ENCODE measurements at regions not wholly inside any gene's neighbourhood (a gene's known extent, or its start where the extent isn't known, plus 50 kb on each side); places are given as distances from the start of the nearest gene placed in this dataset.
A peak's percentile ranks its signal among the peaks of the same experiment; 100 is the strongest.

GRCh38 chr18:76252880-76253279 lies 242.2 kb downstream of the ZNF516 start:
- peak; percentile 81 for DNase-seq

DNA sequence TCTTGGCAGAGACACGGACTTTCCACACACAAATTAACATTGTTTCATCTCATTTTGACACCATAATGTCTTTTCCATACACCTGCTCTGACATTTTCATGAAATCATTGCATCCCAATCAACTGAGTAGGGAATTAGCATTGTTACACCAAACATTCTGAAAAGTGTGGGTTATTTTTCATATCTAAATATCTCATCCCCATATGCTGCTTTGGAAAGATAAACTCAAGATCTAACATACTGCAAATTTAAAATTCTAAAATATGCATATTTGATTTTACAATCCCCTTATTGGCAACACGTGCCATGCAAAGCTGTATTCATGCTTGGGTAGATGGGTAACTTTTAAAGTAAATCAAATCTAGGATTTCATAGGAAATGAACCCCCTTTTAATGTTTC lies 242.9 kb downstream of the ZNF516 start:
- DNase-seq, result no peak

GRCh38 chr18:76251691-76252090 lies 243.4 kb downstream of the ZNF516 start:
- no peak for DNase-seq

DNA sequence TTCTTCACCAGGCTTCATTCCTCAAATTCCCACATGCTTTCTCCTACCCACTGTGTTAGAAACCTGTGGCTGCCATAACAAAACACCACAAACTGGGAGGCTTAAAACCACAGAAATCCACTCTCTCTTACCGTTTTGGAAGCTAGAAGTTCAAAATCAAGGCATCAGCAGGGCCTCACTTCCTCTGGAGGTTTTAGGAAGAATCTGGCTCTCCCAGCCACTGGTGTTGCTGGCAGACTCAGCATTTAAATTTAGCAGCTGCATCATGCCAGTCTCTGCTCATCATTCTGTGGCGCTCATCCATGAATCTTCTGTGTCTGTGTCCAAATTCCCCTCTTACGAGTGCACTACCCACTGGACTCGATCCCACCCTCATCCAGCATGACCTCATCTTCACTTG lies 248.5 kb downstream of the ZNF516 start:
- no peak for DNase-seq

DNA sequence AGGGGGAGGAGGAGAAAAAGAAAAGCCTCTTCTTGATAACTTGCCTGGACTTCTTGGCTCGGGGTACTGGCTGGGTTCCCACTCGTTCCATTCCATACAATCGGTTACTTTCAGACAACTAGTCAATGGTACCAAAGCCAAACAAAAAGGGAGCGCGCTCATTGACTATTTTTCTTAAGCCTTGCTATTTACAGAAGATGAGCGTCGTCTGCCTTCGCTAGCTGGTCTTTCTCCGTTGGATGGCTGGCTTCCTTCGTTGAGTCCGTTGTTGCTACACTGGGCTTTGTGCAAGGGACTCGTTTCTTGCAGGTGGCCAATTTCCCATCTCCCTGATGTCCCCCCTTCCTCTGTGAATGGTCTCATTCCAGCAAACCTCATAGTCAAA lies 260.4 kb downstream of the ZNF516 start:
- DNase-seq, result no peak

- DNase-seq, result no peak
Observed at GRCh38 chr18:76233876-76234675, 261.0 kb downstream of the ZNF516 start.

DNA sequence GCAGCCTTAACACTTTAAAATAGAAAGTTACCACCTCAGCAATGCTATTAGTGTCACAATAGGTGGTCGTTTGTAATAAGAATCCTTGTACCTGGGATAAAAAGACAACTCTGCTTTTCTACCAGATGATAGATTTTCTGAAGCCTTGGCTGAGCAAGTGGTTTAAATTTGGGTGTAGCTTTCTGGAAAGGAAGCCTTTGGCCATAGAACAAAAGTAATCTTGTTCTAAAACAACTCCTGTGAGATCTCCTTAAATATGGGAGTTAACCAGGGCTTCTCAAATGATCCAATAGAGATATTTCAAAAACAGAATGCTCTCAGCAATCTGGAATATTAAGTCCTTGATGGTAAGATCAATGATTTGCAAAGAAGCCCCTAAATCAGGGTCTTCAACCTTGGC lies 261.6 kb downstream of the ZNF516 start:
- no peak for DNase-seq

DNA sequence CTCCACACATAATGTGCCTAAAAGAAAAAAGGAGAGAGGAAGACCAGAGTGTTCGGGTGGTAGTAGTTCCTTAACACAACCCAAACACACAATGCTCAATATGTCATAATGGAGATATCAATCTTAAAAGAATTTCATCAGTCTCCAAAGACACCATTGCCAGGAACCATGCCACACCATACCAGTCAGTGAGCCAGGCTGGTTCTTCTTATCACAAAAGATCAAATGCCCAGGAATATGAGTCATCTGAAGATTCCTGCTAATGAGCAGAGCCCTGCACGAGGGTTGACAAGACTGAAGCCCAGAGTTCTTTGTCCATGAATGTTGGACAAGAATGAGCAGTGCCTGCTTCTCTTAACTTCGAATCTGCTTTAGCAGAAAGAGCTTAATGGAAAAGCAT lies 262.3 kb downstream of the ZNF516 start:
- no peak for DNase-seq

DNA sequence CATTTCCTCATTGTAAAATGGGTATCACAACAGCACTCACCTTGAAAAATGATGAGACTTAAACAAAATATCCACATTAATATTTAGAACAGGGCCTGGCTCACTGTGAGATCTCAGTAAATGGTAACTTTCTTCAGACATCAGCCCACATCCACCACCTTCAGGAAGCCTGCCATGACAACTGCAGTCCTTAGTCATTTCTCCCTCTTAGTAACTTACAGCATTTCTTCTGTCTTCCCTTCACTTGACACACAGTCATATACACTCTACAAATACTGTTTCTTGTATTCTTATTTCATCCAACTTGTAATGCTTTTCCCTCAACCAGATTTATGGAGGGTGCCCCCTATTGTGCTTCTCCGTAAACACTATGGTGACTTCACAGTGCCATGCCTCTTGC lies 263.0 kb downstream of the ZNF516 start:
- DNase-seq, result no peak

GRCh38 chr18:76231402-76231801 lies 263.6 kb downstream of the ZNF516 start:
- DNase-seq, result no peak

- no peak for DNase-seq
Observed at GRCh38 chr18:76230791-76231190, 264.3 kb downstream of the ZNF516 start.

DNA sequence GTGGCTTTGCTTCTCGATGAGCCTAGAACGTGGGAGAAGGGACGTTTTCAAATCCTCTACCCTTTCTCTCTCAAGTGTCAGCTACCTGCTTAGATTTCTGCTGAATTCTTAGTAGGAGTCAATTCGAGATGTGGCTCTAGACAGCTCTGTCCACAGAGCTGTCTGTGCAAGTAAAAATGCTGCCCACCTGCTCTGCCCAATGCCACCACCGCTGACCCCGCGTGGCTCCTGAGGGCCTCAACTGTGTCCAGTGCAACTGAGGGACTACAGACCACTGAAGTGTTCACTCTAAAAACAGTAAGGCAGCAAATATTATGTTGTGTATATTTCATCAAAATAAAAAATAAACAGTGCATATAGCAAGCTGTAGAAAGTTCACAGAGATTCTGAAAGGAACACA lies 266.3 kb downstream of the ZNF516 start:
- DNase-seq, result no peak

DNA sequence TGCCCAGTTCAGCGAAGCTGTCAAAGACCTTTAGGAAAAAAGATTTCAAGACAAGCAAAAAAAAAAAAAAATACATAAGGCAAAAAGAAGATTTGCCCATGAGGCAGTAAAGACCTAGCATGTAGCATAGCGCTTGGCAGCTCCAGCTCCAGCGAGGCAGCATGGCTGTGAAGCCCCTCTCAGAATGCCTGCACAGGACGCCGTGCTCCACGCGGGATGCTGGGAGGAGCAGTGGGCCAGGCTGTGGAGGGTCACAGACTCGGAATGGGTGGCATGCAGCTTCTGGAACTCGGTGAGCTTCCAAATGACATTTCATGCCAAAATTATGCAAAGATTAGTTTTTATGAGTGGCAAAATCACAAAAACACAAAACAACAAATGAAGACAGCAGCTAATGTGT lies 267.3 kb downstream of the ZNF516 start:
- no peak for DNase-seq

DNA sequence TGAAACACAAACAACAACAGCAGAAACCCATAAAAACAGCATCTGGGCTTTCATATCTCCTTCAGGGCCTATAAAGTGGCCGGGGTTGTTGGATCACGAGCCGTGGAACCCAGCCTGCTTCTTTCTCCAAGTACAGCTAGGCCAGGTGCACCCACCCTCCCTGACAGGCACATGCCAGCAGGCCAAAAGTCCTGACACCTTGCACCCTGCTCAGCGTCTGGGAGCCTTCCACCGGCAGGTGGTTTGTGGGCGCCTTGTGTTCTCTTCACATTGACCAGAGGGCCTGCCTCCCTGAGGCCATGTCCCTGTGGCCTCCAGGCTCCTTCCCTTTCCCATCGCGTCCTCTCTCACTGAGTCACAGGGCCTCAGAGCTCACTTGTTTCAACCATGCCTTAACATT lies 271.6 kb downstream of the ZNF516 start:
- no peak for DNase-seq

- DNase-seq, result no peak
Observed at GRCh38 chr18:76219023-76219422, 276.0 kb downstream of the ZNF516 start.

- DNase-seq, result no peak
Observed at GRCh38 chr18:76216096-76216495, 278.9 kb downstream of the ZNF516 start.

DNA sequence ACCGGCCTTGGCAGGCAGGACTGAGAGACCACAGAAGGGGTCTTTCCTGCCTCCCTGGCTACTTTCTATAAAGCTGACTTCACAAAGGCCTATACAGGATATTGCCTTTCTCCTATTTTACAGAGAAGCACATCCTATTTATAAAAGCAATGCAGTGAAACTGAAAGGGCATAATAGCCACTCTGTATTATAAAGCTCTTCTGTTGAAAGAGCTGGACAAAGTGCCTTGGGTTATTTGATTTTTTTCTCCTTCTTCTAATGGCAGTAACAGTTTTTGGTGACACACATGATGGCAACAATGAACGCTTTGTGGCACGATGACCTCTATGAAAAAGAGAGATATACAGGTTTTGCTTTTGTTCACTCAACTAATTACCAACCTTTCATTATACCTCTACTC lies 281.1 kb downstream of the ZNF516 start:
- peak; percentile 81 for DNase-seq

- DNase-seq, result peak; percentile 100
Observed at GRCh38 chr18:76212960-76213359, 282.1 kb downstream of the ZNF516 start.

DNA sequence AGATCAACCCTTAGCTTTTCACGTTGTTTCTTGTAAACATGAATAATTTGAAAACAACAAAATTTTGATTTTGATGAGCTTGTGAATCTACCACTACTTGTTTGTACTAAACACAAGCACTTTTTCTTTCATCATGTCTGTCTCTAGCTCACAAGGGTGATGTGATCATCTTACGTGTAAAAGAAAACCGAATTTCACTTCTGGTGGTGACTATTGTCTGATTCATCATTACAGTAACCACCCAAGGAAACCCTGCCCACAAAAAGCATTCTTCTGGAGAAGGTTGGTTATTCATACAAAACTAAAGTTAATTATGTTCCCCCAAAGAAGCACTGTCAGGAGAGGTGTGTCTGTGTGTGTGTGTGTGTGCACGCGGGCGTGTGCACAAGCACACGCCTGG lies 285.4 kb downstream of the ZNF516 start:
- DNase-seq, result peak; percentile 61

DNA sequence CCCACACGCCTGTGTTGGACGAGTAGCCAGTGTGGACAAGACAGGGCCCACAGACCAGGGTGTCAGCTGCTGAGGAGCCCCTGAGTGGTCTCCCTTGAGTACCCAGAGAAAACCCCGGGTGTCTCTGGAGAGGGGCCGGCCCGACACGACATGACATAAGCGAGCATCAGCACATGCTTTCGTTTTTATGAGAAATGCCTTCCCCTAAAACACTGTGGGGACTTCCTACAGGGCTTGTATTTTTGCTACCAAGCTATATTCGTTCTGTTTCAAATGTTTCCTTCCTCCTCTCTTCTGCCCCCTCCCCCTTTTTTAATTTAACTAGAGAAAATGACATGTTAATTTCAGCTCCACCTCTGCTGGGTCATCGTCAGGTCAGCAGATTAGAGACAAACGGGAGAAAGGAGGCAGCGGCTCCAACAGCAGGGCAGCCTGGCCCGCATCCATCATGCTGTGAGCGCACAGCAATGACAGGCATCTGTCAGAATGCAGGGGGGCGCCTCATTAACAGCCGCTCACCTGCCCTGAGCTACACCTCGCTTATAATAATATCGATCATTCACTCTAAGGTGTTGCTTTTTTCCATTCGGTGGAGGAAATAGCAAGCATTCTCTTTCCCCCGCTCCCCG lies 286.2 kb downstream of the ZNF516 start:
- DNase-seq, result peak; percentile 91

GRCh38 chr18:76205906-76206305 lies 289.1 kb downstream of the ZNF516 start:
- peak; percentile 57 for DNase-seq

- DNase-seq, result no peak
Observed at GRCh38 chr18:76203552-76203951, 291.5 kb downstream of the ZNF516 start.

DNA sequence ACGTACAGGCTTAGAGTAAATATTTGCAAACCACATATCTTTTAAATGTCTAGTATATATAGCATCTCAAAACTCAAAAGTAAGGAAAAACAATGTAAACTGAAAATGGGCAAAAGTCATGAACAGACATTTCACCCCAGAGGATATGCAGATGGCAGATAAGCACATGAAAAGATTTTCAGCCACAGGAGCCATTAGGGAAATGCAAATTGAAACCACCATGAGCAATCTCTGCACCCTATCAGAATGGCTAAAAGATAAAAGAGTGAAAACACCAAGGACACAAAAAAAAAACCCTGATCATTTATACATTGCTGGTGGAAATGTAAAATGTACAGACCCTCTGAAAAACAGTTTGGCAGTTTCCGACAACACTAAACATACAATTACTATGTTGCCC lies 292.7 kb downstream of the ZNF516 start:
- no peak for DNase-seq

DNA sequence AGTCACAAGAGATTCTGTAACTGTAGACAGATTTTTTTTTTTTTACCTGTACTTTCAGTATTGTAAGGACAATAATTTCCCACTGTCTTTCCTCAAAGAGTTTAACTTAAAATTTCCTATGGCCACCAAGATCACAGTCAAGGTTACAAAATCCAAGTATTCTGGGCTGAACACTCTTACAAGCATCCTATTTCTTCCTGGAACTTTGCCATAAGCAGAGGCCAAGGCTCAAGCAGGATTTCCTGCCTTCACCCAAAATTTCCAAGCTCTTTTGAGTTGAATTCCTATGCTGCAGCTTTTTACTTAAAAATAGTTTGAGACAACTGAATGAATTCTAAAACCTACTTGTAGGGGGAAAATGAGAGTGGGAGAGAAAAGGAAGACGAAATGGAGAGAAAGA lies 299.4 kb downstream of the ZNF516 start:
- DNase-seq, result no peak

- DNase-seq, result no peak
Observed at GRCh38 chr18:76188097-76188496, 306.9 kb downstream of the ZNF516 start.
